ENCODE measurements at regions not wholly inside any gene's neighbourhood (a gene's known extent, or its start where the extent isn't known, plus 50 kb on each side); places are given as distances from the start of the nearest gene placed in this dataset.

GRCh38 chr6:169988769-169989550, 237.5 kb downstream of the ERMARD start:
- TF ChIP-seq EZH2 (IDR thresholded peaks at IDR 0.05; ENCODE audit: insufficient read depth, poor library complexity, severe bottlenecking) (no peak), EZH2phosphoT487 (IDR thresholded peaks at IDR 0.05; ENCODE audit: insufficient read depth, low read depth) (no peak)
- Histone ChIP-seq H2AFZ (no peak overlapping the region), H3K27me3 (replicated peaks; ENCODE audit: insufficient read depth) (no peaks in the 10 kb centered on the region), H3K9me2 (ENCODE audit: insufficient read depth) (no peaks in the 10 kb centered on the region), H3K4me3 (no peak overlapping the region), H3K4me2 (ENCODE audit: unreplicated experiment) (no peak overlapping the region), H3F3A (ENCODE audit: insufficient read depth) (no peaks in the 10 kb centered on the region), H3K9me3 (ENCODE audit: low read depth) (no peaks in the 10 kb centered on the region), H3K9ac (no peak overlapping the region), H3K27ac (no peak overlapping the region), H4K20me1 (ENCODE audit: insufficient read depth) (no peaks in the 10 kb centered on the region), H3K36me3 (ENCODE audit: low read depth) (no peaks in the 10 kb centered on the region), H3K79me2 (ENCODE audit: insufficient read depth) (no peaks in the 10 kb centered on the region), H3K4me1 (ENCODE audit: insufficient read depth) (no peaks in the 10 kb centered on the region)
- in situ Hi-C loops (cut with MboI), result no loop called here
- no peak for DNase-seq
- WGBS, 2 experiments (ENCODE audit: low coverage in 1 of 2, low lambda C conversion rate in 2 of 2, missing lambda C conversion rate in 2 of 2), result 83% methylated on average over 24 to 25 of the region's 25 CpGs

- Histone ChIP-seq H4K20me1 (ENCODE audit: insufficient read depth) (no peaks in the 10 kb centered on the region), H3K36me3 (ENCODE audit: low read depth) (no peaks in the 10 kb centered on the region), H3K9ac (no peak overlapping the region), H3K4me1 (ENCODE audit: insufficient read depth) (no peaks in the 10 kb centered on the region), H3F3A (ENCODE audit: insufficient read depth) (no peaks in the 10 kb centered on the region), H3K9me2 (ENCODE audit: insufficient read depth) (no peaks in the 10 kb centered on the region), H2AFZ (no peak overlapping the region), H3K79me2 (ENCODE audit: insufficient read depth) (no peaks in the 10 kb centered on the region), H3K27me3 (replicated peaks; ENCODE audit: insufficient read depth) (no peaks in the 10 kb centered on the region), H3K9me3 (ENCODE audit: low read depth) (no peaks in the 10 kb centered on the region), H3K27ac (no peak overlapping the region), H3K4me3 (no peak overlapping the region), H3K4me2 (ENCODE audit: unreplicated experiment) (no peak overlapping the region)
- in situ Hi-C loops (cut with MboI), result no loop called here
- 82 to 89% methylated on average over 16 to 35 of the region's 35 CpGs for WGBS, 2 experiments (ENCODE audit: low coverage in 1 of 2, low lambda C conversion rate in 2 of 2, missing lambda C conversion rate in 2 of 2)
- TF ChIP-seq EZH2 (IDR thresholded peaks at IDR 0.05; ENCODE audit: insufficient read depth, poor library complexity, severe bottlenecking), result no peak
- no peak for TF ChIP-seq EZH2phosphoT487 (IDR thresholded peaks at IDR 0.05; ENCODE audit: insufficient read depth, low read depth)
- DNase-seq, result no peak
These were observed 235.6 kb downstream of the ERMARD start for GRCh38 chr6:169986848-169987498.

GRCh38 chr6:169986171-169986847, 234.9 kb downstream of the ERMARD start:
- Histone ChIP-seq H3K4me3 (no peak overlapping the region), H3K9me2 (ENCODE audit: insufficient read depth) (no peaks in the 10 kb centered on the region), H3K4me2 (ENCODE audit: unreplicated experiment) (no peak overlapping the region), H3K36me3 (ENCODE audit: low read depth) (no peaks in the 10 kb centered on the region), H3K4me1 (ENCODE audit: insufficient read depth) (no peaks in the 10 kb centered on the region), H3F3A (ENCODE audit: insufficient read depth) (no peaks in the 10 kb centered on the region), H3K9me3 (ENCODE audit: low read depth) (no peaks in the 10 kb centered on the region), H3K9ac (no peak overlapping the region), H2AFZ (no peak overlapping the region), H3K27ac (no peak overlapping the region), H4K20me1 (ENCODE audit: insufficient read depth) (no peaks in the 10 kb centered on the region), H3K79me2 (ENCODE audit: insufficient read depth) (no peaks in the 10 kb centered on the region), H3K27me3 (replicated peaks; ENCODE audit: insufficient read depth) (no peaks in the 10 kb centered on the region)
- 80 to 82% methylated on average over 26 to 30 of the region's 30 CpGs for WGBS, 2 experiments (ENCODE audit: low coverage in 1 of 2, low lambda C conversion rate in 2 of 2, missing lambda C conversion rate in 2 of 2)
- TF ChIP-seq EZH2 (IDR thresholded peaks at IDR 0.05; ENCODE audit: insufficient read depth, poor library complexity, severe bottlenecking) (no peak), EZH2phosphoT487 (IDR thresholded peaks at IDR 0.05; ENCODE audit: insufficient read depth, low read depth) (no peak)
- in situ Hi-C loops (cut with MboI), result no loop called here
- no peak for DNase-seq

- Histone ChIP-seq H3F3A (ENCODE audit: insufficient read depth) (no peaks in the 10 kb centered on the region), H3K9me3 (ENCODE audit: low read depth) (no peaks in the 10 kb centered on the region), H3K4me2 (ENCODE audit: unreplicated experiment) (no peak overlapping the region), H3K9ac (no peak overlapping the region), H3K4me1 (ENCODE audit: insufficient read depth) (no peaks in the 10 kb centered on the region), H3K4me3 (no peak overlapping the region), H3K79me2 (ENCODE audit: insufficient read depth) (no peaks in the 10 kb centered on the region), H3K27me3 (replicated peaks; ENCODE audit: insufficient read depth) (no peaks in the 10 kb centered on the region), H4K20me1 (ENCODE audit: insufficient read depth) (no peaks in the 10 kb centered on the region), H3K27ac (no peak overlapping the region), H3K9me2 (ENCODE audit: insufficient read depth) (no peaks in the 10 kb centered on the region), H3K36me3 (ENCODE audit: low read depth) (no peaks in the 10 kb centered on the region), H2AFZ (no peak overlapping the region)
- DNase-seq, result no peak
- in situ Hi-C loops (cut with MboI), result no loop called here
- TF ChIP-seq EZH2 (IDR thresholded peaks at IDR 0.05; ENCODE audit: insufficient read depth, poor library complexity, severe bottlenecking) (no peak), EZH2phosphoT487 (IDR thresholded peaks at IDR 0.05; ENCODE audit: insufficient read depth, low read depth) (no peak)
- 77 to 80% methylated on average over 38 of the region's 38 CpGs for WGBS, 2 experiments (ENCODE audit: low coverage in 1 of 2, low lambda C conversion rate in 2 of 2, missing lambda C conversion rate in 2 of 2)
These were observed 233.9 kb downstream of the ERMARD start for GRCh38 chr6:169985121-169986015.
